Fibroblast of skin of right quadriceps (primary cell): ENCODE measurements at regions not wholly inside any gene's neighbourhood (a gene's known extent, or its start where the extent isn't known, plus 50 kb on each side); places are given as distances from the start of the nearest gene placed in this dataset.

Experiments used
- DNase-seq: peaks from one replicate; pipeline ENCODE4 v3.0.0-alpha.2; 2013

GRCh38 chr6:1144842-1145767 is 166.8 kb upstream of the FOXQ1 start:
- peak; percentile 89 for DNase-seq

DNA sequence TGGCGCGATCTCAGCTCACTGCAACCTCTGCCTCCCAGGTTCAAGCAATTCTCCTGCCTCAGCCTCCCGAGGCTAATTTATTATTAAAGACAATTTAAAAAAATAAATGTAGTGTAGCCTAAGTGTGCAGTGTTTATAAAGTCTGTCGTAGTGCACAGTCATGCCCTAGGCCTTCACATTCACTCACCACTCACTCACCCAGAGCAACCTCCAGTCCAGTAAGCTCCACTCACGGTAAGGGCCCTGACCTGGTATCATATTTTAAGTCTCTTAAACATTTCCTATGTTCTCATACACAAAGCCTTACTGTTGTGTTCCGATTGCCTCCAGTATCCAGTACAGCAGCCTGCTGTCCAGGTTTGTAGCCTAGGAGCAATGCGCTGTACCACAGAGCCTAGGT is 168.2 kb upstream of the FOXQ1 start:
- peak; percentile 39 for DNase-seq

DNA sequence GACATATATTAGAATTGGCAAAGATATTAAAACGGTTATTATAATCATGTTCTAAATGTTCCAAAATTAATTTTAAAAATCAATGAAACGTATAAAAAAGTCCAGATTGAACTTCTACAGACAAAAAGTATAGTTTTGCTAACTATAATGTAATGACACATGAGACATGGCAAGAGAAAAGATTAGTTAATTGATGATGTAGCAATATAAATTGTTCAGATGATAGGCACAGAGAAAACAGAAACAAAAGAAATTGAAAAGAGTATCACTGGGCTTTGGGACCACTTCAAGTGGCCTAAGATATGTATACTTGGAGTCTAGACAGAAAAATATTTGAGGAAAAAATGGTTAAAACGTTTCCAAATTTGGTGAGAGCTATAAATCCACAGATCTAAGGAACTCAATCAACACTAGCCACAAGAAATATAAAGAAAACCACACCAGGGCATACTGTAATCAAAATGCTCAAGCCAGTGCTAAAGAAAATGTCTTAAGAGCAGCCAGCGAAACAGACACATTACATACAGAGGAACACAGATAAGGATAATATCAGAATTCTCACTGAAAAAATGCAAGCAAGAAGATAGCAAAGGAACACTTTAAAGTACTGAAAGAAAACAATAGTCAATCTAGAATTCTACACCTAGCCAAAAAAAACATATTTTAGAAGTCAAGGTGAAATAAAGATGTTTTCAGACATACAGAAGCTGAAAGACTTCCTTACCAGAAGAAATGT is 172.6 kb upstream of the FOXQ1 start:
- no peak for DNase-seq

DNA sequence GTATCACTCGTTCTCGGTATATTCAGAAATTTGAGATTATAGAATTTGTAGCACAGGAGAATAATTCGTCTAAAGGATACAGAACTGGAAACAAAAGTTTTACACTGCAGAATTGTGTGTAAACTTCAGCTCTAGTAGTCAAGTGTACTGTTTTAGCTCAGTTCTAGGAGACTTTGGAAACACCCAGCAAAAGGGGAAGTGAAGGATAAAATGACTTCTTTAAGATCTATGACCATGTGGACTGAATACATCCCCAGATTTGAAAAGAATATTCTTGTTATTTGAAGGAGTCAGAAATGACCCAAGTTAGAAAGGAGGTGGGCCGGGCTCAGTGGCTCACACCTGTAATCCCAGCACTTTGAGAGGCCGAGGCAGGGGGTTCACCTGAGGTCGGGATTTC is 174.0 kb upstream of the FOXQ1 start:
- DNase-seq, result no peak

- no peak for DNase-seq
Measured at GRCh38 chr6:1136827-1137226, 175.1 kb upstream of the FOXQ1 start.

DNA sequence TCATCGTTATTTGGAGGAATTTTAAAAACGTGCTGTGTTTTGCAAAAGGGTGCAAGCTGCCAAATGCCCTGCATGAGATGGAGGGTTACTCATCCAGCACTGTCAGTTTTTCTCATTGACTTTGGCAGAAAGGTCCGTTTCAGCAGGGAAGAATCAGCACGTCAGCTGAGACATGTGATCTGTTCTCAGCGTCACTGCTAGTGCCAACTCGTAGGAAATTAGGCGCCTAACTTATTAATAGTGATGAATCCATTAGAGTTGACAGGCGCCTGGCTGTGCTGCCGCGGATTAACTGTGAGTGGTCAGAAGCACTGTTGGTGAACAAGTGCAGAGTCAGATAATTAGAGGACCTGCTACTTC is 175.5 kb upstream of the FOXQ1 start:
- peak; percentile 76 for DNase-seq

DNA sequence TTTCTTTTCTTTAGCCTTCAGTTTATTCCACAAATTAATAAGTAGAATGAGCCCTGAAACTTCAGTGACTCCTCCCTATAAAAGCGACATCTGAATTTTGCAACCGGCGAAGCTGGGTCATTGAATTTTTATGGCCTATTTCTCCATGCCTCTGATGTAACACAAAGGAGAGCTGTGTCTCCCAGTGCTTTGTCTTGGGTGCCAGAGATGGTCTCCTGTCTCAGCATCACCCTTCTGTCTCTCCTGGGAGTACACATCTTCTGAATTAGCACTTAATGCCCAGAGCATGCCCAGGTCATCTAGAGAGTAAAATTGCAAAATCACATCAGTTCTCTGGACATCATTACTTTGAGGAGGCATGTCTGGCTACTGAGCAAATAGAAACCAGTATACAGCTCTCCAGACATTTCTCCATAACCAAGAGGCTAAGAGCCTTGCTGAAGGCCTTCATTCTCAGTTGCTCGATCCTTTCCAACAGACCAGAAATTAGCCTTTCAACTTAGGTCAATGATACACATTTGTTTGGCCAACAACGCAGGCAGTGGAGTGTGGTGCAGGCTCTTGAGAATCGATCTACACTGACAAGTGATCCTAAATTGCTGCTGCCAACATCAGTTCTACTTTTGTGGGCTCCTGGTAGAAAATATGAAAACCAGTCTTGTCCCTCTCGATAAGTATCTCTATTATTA is 176.0 kb upstream of the FOXQ1 start:
- no peak for DNase-seq

GRCh38 chr6:1131285-1132079 is 180.4 kb upstream of the FOXQ1 start:
- DNase-seq, result peak; percentile 93

DNA sequence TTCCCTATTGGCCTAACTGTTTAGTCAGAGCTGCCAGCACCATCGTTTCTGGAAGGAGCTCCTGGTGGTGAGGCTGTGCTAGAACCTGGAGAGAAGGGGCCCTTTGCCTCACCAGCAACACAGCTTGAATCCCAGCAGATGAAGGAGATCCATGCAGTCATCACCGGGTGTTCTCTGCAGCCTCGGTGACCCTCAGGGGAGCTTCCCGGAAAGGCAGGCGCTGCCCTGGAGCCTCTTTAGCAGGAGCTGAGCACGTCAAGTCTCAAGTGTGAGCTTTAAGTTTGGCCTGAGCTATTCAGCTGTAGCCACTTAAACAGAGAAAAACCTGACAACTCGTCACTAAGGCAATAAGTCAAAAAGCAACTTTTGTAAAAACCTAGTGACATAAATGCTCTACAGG is 181.2 kb upstream of the FOXQ1 start:
- no peak for DNase-seq

GRCh38 chr6:1129131-1129530 is 182.8 kb upstream of the FOXQ1 start:
- peak; percentile 84 for DNase-seq

- no peak for DNase-seq
Measured at GRCh38 chr6:1127597-1128288, 184.2 kb upstream of the FOXQ1 start.

DNA sequence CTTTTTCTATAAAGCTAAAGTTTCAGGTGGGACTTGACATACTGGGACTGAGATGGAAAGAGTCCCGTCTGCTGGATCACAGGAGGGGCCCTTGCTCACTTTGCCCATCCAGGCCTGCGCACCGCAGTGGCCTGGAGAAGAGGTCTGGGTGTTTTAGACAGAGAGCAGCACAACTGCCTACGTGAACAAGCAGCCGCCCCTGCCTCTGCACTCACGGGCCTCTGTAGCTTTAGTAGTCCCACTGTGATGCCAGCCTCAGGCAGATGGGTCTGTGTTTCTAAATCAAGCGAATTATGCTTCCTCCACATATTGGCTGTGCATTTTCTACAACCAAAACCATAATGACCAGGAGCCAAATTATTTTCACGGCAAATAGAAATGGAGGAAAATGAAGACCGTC is 184.8 kb upstream of the FOXQ1 start:
- no peak for DNase-seq

DNA sequence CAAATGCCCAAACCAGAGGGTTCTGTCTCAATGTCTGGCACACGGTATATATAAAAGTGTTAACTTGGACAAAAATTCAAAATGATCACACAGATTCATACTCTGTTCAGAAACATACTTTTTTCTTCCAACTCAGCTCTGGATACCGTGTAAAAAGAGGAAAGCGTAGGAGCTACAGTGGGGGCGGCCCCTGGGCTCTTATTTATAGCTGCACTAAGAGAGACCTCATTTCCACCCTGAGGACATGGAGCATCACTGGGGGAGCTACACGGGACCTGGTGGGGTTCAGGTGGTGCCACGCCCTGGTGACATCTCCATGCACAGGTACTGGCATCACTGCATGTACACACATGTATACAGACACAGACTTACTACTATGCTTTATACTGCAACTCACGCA is 185.9 kb upstream of the FOXQ1 start:
- DNase-seq, result no peak

DNA sequence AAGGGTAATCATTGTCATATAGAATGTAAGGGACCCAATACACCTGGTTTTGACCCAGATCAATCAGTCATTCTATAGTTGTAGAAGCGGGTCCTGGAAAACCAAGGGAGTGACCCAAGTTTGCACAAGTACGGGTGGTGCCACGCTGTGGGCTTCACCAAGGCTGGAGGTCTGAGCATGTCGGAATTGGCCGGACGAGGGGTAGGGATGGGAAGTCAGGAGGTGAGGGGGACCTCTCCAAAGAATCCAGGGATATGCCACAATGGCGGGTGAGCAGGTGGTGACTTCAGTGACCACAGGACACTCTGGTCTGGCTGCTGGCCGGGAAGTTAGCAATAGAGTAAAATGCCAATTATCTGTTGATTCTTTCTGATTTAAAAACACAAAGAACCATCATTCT is 186.6 kb upstream of the FOXQ1 start:
- no peak for DNase-seq

GRCh38 chr6:1124885-1125284 is 187.0 kb upstream of the FOXQ1 start:
- DNase-seq, result no peak

GRCh38 chr6:1123386-1124375 is 188.2 kb upstream of the FOXQ1 start:
- no peak for DNase-seq

DNA sequence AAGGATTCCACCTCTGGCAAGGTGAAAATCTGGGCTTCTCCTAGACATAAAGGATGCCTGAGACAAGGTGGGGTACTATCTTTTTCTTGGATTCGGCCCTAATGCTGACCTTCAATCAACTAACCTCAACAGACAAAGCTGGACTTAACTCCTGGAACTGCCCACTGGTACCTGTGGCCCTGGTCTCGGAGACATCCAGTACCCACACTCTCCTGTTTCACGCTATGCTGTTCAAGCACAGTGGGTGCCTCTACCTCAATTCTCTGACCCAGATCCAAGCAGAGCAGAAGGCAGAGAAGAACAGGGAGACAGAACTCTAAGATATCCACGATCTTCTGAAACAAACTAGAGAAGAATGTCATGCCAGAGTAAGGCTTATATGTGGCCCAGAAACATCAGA is 189.8 kb upstream of the FOXQ1 start:
- no peak for DNase-seq

DNA sequence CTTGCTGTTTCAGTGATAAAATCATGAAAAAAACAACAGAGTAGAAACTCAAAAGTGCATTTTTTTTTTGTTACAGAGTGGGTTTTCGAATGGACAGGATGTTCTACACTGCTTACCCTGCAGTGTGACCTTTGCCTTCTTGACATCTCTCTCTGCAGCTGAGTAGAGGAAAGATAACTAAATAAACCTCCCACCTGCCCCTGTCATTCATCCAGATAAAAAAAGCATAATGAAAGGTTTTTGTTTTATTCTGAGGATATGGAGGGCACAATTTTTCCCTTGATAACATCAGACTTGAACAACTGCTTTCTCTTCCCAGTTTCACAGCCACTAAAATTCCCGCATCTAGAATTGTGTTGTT is 193.6 kb upstream of the FOXQ1 start:
- DNase-seq, result no peak

DNA sequence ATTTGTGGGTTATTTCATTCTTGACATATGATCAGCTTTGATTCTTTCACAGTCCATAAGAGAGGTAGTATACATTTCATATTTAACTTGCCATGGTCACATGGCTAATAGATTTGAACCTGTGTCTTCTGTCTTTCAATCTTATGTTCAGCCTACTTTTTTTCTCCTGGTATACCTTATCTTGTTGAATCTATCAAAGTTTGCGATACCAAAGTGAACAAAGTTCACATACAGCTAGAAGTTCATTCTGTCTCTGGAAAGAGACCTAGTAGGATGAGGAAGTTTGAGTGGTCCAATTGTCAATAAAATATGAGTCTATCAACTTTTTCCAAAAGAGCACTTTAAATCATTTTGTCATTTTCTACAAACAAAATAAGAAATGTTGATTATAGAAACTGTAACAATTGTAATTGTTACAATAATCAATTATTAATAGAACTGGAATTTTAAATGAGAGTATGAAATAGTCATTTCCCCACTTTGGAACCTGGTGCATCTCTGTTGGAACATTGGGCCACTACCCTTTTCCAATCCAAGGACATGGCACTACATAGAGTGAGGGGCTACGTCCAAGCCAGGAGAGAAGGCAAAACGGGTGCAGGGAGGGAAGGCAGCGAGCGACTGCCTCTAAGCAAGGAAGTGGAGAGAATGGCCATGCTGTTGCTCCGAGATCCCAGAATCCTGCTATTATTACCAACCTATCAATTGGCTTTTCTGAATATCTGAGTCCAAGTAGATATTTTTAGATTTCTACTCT is 194.2 kb upstream of the FOXQ1 start:
- DNase-seq, result no peak

- no peak for DNase-seq
Measured at GRCh38 chr6:1116149-1116548, 195.7 kb upstream of the FOXQ1 start.
